ENCODE measurements at regions not wholly inside any gene's neighbourhood (a gene's known extent, or its start where the extent isn't known, plus 50 kb on each side); places are given as distances from the start of the nearest gene placed in this dataset.

- TF ChIP-seq CTCF (IDR thresholded peaks at IDR 0.05) (no peak), POLR2A (IDR thresholded peaks at IDR 0.05) (no peak)
Measured at GRCh38 chr2:164438490-164439205, 182.6 kb downstream of the GRB14 start.

Measured in Peyer's patch (tissue), 4 donors.